Suppressor macrophage treated with lipopolysaccharide for 4 hours (primary cell): ENCODE measurements at regions not wholly inside any gene's neighbourhood (a gene's known extent, or its start where the extent isn't known, plus 50 kb on each side); places are given as distances from the start of the nearest gene placed in this dataset.
"Not testable (repeated sequence)": the region's sequence is repeated elsewhere in the genome, so short reads cannot be mapped to it uniquely, and the experiment has no call there.

Experiments used
- DNase-seq: peaks from one replicate; pipeline ENCODE4 v3.0.0-alpha.2; 2020

GRCh38 chr2:192615105-192615504 is 420.4 kb upstream of the TMEFF2 start:
- no peak for DNase-seq

- DNase-seq: no peak
Observed at GRCh38 chr2:192604295-192604694, 409.6 kb upstream of the TMEFF2 start.

- DNase-seq: not testable (repeated sequence)
Observed at GRCh38 chr2:192598649-192599048, 403.9 kb upstream of the TMEFF2 start.

- no peak for DNase-seq
Observed at GRCh38 chr2:192593561-192593960, 398.8 kb upstream of the TMEFF2 start.

GRCh38 chr2:192591617-192592016 is 396.9 kb upstream of the TMEFF2 start:
- DNase-seq: no peak

GRCh38 chr2:192585418-192585817 is 390.7 kb upstream of the TMEFF2 start:
- no peak for DNase-seq

- no peak for DNase-seq
Observed at GRCh38 chr2:192584976-192585375, 390.2 kb upstream of the TMEFF2 start.

GRCh38 chr2:192579965-192580700 is 385.4 kb upstream of the TMEFF2 start:
- DNase-seq: no peak

GRCh38 chr2:192578780-192579179 is 384.0 kb upstream of the TMEFF2 start:
- DNase-seq: no peak

GRCh38 chr2:192577706-192578105 is 383.0 kb upstream of the TMEFF2 start:
- no peak for DNase-seq

- no peak for DNase-seq
Observed at GRCh38 chr2:192574552-192574951, 379.8 kb upstream of the TMEFF2 start.

GRCh38 chr2:192571636-192572035 is 376.9 kb upstream of the TMEFF2 start:
- DNase-seq: no peak

GRCh38 chr2:192570788-192571187 is 376.1 kb upstream of the TMEFF2 start:
- no peak for DNase-seq

GRCh38 chr2:192566863-192567262 is 372.1 kb upstream of the TMEFF2 start:
- no peak for DNase-seq

- DNase-seq: no peak
Observed at GRCh38 chr2:192560326-192560725, 365.6 kb upstream of the TMEFF2 start.

GRCh38 chr2:192559587-192559986 is 364.9 kb upstream of the TMEFF2 start:
- DNase-seq: no peak

- DNase-seq: no peak
Observed at GRCh38 chr2:192558637-192559036, 363.9 kb upstream of the TMEFF2 start.

- DNase-seq: no peak
Observed at GRCh38 chr2:192555740-192556139, 361.0 kb upstream of the TMEFF2 start.

GRCh38 chr2:192551760-192552159 is 357.0 kb upstream of the TMEFF2 start:
- no peak for DNase-seq

GRCh38 chr2:192546565-192546964 is 351.8 kb upstream of the TMEFF2 start:
- DNase-seq: no peak

- DNase-seq: no peak
Observed at GRCh38 chr2:192544371-192544955, 349.7 kb upstream of the TMEFF2 start.

GRCh38 chr2:192542148-192543066 is 347.7 kb upstream of the TMEFF2 start:
- not testable (repeated sequence) for DNase-seq

GRCh38 chr2:192539306-192539705 is 344.6 kb upstream of the TMEFF2 start:
- no peak for DNase-seq
